ENCODE measurements at regions not wholly inside any gene's neighbourhood (a gene's known extent, or its start where the extent isn't known, plus 50 kb on each side); places are given as distances from the start of the nearest gene placed in this dataset.

- ATAC-seq (replicated peaks; ENCODE audit: extremely low read depth, poor library complexity, severe bottlenecking) (no peak), DNase-seq (ENCODE audit: low spot score in 2 of 2) (no peak)
- Mint-ChIP-seq H3K36me3 (ENCODE audit: insufficient read depth) (no peaks in the 10 kb centered on the region), H3K4me3 (no peak overlapping the region), H3K27ac (ENCODE audit: low read depth) (no peak overlapping the region), H3K27me3 (peaks cover 19% of the 10 kb centered on the region), H3K9me3 (no peaks in the 10 kb centered on the region), H3K4me1 (peaks cover 16% of the 10 kb centered on the region)
These were observed 592.5 kb upstream of the ATP2B1 start for GRCh38 chr12:90301095-90301494.

GRCh38 chr12:90299666-90300065 lies 591.0 kb upstream of the ATP2B1 start:
- H3K36me3 Mint-ChIP-seq (ENCODE audit: insufficient read depth): no peaks in the 10 kb centered on the region
- ATAC-seq (replicated peaks; ENCODE audit: extremely low read depth, poor library complexity, severe bottlenecking) (peak; percentile 19), DNase-seq (ENCODE audit: low spot score in 2 of 2) (no peak)
- peak overlapping the region; percentile 56 for H3K27ac Mint-ChIP-seq (ENCODE audit: low read depth)
- peak overlapping the region; percentile 57 for H3K4me3 Mint-ChIP-seq
- peaks cover 23% of the 10 kb centered on the region for H3K27me3 Mint-ChIP-seq
- H3K9me3 Mint-ChIP-seq: no peaks in the 10 kb centered on the region
- peaks cover 16% of the 10 kb centered on the region for H3K4me1 Mint-ChIP-seq

DNA sequence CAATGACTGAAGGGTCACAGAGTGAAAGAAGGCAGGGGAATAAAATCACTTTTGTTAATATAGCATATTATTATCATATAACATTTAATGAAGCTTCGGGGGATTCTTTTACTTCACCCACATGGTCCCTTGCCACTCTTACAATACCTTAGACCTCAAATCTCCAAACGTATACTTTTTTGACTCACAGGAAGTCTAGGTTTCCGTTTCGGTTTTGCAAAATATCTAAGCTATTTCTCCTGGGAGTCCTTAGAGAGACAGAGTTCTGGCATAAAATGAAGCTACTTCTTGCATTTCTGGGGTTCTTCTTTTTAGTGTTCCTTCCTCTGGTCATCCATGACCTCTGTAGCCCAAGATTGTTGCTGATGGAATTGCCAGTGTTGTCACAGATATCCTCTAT lies 590.5 kb upstream of the ATP2B1 start:
- Mint-ChIP-seq H3K27ac (ENCODE audit: low read depth) (peak overlapping the region; percentile 56), H3K4me3 (peak overlapping the region; percentile 57)

DNA sequence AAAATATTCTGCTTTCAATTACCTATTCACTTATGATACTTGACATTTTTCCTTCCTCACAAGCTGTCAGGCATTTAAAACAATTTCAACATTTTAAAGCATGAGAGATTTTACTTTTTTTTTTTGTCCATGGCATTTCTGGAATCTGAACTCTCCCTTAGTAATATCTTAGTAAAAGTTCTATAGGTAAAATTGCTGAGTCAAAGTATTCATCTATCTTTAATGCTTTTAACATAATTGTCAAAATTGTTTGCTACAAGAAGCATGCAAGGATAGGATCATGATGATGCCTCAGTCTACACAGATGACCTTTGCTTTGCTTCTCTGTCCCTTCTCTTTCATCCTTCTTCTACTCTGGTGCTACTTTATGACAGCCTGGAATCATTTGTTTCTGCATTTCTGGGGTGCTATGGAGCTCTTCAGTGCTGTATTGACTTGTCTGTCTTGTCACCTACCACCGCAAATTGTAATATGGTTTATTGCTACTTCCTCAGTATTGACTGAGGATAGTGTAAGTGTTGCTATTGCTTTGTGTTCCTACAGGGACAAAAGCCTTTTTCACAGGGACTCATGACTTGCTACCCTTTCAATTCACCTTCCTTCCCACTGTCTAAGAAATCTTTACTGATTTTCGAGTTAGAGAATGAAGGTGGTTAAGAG lies 589.8 kb upstream of the ATP2B1 start:
- DNase-seq (ENCODE audit: low spot score in 2 of 2): no peak
- H3K4me1 Mint-ChIP-seq: peaks cover 16% of the 10 kb centered on the region
- H3K27me3 Mint-ChIP-seq: peaks cover 23% of the 10 kb centered on the region
- peak; percentile 19 for ATAC-seq (replicated peaks; ENCODE audit: extremely low read depth, poor library complexity, severe bottlenecking)
- H3K9me3 Mint-ChIP-seq: no peaks in the 10 kb centered on the region
- peak overlapping the region; percentile 56 for H3K27ac Mint-ChIP-seq (ENCODE audit: low read depth)
- no peaks in the 10 kb centered on the region for H3K36me3 Mint-ChIP-seq (ENCODE audit: insufficient read depth)
- H3K4me3 Mint-ChIP-seq: peak overlapping the region; percentile 57

More for the DNA sequence above, 590.5 kb upstream of the ATP2B1 start:
- H3K27me3 Mint-ChIP-seq: peaks cover 23% of the 10 kb centered on the region
- no peak for ATAC-seq (replicated peaks; ENCODE audit: extremely low read depth, poor library complexity, severe bottlenecking)
- DNase-seq (ENCODE audit: low spot score in 2 of 2): no peak
- no peaks in the 10 kb centered on the region for H3K36me3 Mint-ChIP-seq (ENCODE audit: insufficient read depth)
- H3K4me1 Mint-ChIP-seq: peaks cover 16% of the 10 kb centered on the region
- no peaks in the 10 kb centered on the region for H3K9me3 Mint-ChIP-seq

DNA sequence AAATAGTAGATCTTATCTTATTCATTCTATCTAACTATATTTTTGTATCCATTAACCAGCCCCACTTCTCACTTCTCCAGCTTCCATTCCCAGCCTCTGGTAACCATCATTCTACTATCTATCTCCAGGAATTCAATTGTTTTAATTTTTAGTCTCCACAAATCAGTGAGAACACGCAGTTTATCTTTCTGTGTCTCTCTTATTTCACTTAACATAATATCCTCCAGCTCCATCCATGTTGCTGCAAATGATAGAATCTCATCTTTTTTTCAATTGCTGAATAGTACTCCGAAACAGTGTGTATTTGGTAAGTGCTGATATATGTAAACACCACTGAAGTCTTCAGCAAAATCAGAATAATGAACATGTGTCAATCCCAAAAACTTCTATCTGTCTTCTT lies 587.2 kb upstream of the ATP2B1 start:
- ATAC-seq (replicated peaks; ENCODE audit: extremely low read depth, poor library complexity, severe bottlenecking): no peak
- Mint-ChIP-seq H3K9me3 (no peaks in the 10 kb centered on the region), H3K36me3 (ENCODE audit: insufficient read depth) (no peaks in the 10 kb centered on the region), H3K4me1 (peaks cover 16% of the 10 kb centered on the region), H3K27me3 (peaks cover 17% of the 10 kb centered on the region), H3K27ac (ENCODE audit: low read depth) (no peak overlapping the region), H3K4me3 (no peak overlapping the region)
- no peak for DNase-seq (ENCODE audit: low spot score in 2 of 2)

- Mint-ChIP-seq H3K27me3 (peaks cover 10% of the 10 kb centered on the region), H3K4me1 (no peaks in the 10 kb centered on the region), H3K36me3 (ENCODE audit: insufficient read depth) (no peaks in the 10 kb centered on the region), H3K4me3 (no peak overlapping the region), H3K9me3 (peaks cover 12% of the 10 kb centered on the region), H3K27ac (ENCODE audit: low read depth) (no peak overlapping the region)
- DNase-seq (ENCODE audit: low spot score in 2 of 2): no peak
- ATAC-seq (replicated peaks; ENCODE audit: extremely low read depth, poor library complexity, severe bottlenecking): no peak
These were observed 583.5 kb upstream of the ATP2B1 start for GRCh38 chr12:90292183-90292582.

GRCh38 chr12:90290980-90291975 lies 582.6 kb upstream of the ATP2B1 start:
- ATAC-seq (replicated peaks; ENCODE audit: extremely low read depth, poor library complexity, severe bottlenecking): no peak
- H3K4me3 Mint-ChIP-seq: no peak overlapping the region
- no peaks in the 10 kb centered on the region for H3K4me1 Mint-ChIP-seq
- peaks cover 12% of the 10 kb centered on the region for H3K9me3 Mint-ChIP-seq
- H3K27ac Mint-ChIP-seq (ENCODE audit: low read depth): no peak overlapping the region
- H3K36me3 Mint-ChIP-seq (ENCODE audit: insufficient read depth): no peaks in the 10 kb centered on the region
- no peak for DNase-seq (ENCODE audit: low spot score in 2 of 2)
- peaks cover 9% of the 10 kb centered on the region for H3K27me3 Mint-ChIP-seq

- H3K36me3 Mint-ChIP-seq (ENCODE audit: insufficient read depth): no peaks in the 10 kb centered on the region
- H3K27ac Mint-ChIP-seq (ENCODE audit: low read depth): no peak overlapping the region
- H3K4me1 Mint-ChIP-seq: no peaks in the 10 kb centered on the region
- no peak for ATAC-seq (replicated peaks; ENCODE audit: extremely low read depth, poor library complexity, severe bottlenecking)
- peaks cover 12% of the 10 kb centered on the region for H3K9me3 Mint-ChIP-seq
- H3K4me3 Mint-ChIP-seq: no peak overlapping the region
- no peak for DNase-seq (ENCODE audit: low spot score in 2 of 2)
- H3K27me3 Mint-ChIP-seq: no peaks in the 10 kb centered on the region
These were observed 578.9 kb upstream of the ATP2B1 start for GRCh38 chr12:90287585-90287984.

DNA sequence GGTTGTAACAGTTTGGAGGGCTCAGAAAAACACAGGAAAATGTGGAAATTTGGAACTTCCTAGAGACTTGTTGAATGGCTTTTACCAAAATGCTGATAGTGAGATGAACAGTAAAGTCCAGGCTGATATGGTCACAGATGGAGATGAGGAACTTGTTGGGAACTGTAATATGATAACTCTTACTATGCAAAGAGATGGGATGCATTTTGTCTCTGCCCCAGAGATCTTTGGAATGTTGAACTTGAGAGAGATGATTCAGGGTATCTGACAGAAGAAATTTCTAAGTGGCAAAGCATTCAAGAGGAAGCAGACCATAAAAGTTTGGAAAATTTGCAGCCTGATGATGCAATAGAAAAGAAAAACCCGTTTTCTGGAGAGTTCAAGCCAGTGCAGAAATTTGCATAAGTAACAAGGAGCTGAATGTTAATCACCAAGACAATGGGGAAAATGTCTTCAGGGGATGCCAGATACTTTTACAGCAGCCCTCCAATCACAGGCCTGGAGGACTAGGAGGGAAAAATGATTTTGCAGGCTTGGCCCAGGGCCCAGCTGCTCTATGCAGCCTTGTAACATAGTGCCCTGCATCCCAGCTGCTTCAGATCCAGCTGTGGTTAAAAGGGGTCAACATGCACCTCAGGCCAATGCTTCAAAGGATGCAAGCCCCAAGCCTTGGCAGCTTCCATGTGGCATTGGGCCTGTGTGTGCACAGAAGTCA lies 572.7 kb upstream of the ATP2B1 start:
- Mint-ChIP-seq H3K27ac (ENCODE audit: low read depth) (no peak overlapping the region), H3K36me3 (ENCODE audit: insufficient read depth) (no peaks in the 10 kb centered on the region), H3K4me1 (no peaks in the 10 kb centered on the region), H3K4me3 (no peak overlapping the region), H3K9me3 (peaks cover 5% of the 10 kb centered on the region), H3K27me3 (no peaks in the 10 kb centered on the region)
- DNase-seq (ENCODE audit: low spot score in 2 of 2) (no peak), ATAC-seq (replicated peaks; ENCODE audit: extremely low read depth, poor library complexity, severe bottlenecking) (no peak)

GRCh38 chr12:90280564-90281058 lies 572.0 kb upstream of the ATP2B1 start:
- ATAC-seq (replicated peaks; ENCODE audit: extremely low read depth, poor library complexity, severe bottlenecking) (no peak), DNase-seq (ENCODE audit: low spot score in 2 of 2) (no peak)
- no peaks in the 10 kb centered on the region for H3K36me3 Mint-ChIP-seq (ENCODE audit: insufficient read depth)
- H3K27me3 Mint-ChIP-seq: no peaks in the 10 kb centered on the region
- no peak overlapping the region for H3K4me3 Mint-ChIP-seq
- no peaks in the 10 kb centered on the region for H3K4me1 Mint-ChIP-seq
- H3K27ac Mint-ChIP-seq (ENCODE audit: low read depth): no peak overlapping the region
- H3K9me3 Mint-ChIP-seq: peaks cover 5% of the 10 kb centered on the region

DNA sequence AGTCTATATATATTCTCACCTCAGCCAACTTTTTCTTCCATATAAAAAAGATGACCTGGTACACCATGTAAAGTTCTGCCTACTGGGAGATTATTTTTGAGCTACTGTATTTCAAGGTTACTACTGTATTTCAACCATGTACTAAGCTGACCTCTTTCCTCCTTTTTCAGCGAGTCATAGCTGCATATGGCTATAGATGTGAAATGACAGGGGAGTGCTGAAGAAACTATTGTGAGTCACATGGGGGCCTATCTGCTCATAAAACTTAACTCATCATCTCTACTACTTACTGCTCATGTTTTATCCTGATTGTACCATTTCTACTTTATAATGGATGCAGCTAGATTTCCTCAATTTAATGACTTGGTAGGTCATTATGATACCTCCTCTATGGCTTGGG lies 571.4 kb upstream of the ATP2B1 start:
- DNase-seq (ENCODE audit: low spot score in 2 of 2): no peak
- Mint-ChIP-seq H3K36me3 (ENCODE audit: insufficient read depth) (no peaks in the 10 kb centered on the region), H3K4me1 (no peaks in the 10 kb centered on the region), H3K4me3 (no peak overlapping the region), H3K9me3 (peaks cover 5% of the 10 kb centered on the region), H3K27me3 (no peaks in the 10 kb centered on the region), H3K27ac (ENCODE audit: low read depth) (no peak overlapping the region)
- ATAC-seq (replicated peaks; ENCODE audit: extremely low read depth, poor library complexity, severe bottlenecking): no peak

DNA sequence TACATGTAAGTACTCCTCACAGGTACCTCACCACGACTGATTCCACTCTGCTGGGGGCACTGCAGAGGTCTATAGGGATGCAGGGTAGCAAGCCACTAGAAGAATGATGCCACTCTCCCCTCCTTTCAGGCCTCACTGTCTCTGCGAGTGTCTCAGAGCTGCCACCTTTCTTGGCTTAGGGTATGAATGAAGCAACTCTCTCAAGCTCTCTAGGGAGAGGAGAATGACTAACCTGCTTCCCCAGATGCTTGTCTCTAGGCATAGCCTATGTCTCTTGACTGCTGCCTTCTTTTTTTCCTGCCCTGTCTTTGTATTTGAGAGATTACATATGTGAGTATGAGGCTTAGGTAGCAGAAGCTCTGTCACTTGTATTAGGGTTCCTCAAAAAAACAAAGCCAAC lies 566.5 kb upstream of the ATP2B1 start:
- no peaks in the 10 kb centered on the region for H3K27me3 Mint-ChIP-seq
- no peak for ATAC-seq (replicated peaks; ENCODE audit: extremely low read depth, poor library complexity, severe bottlenecking)
- DNase-seq (ENCODE audit: low spot score in 2 of 2): no peak
- no peaks in the 10 kb centered on the region for H3K9me3 Mint-ChIP-seq
- no peak overlapping the region for H3K27ac Mint-ChIP-seq (ENCODE audit: low read depth)
- no peak overlapping the region for H3K4me3 Mint-ChIP-seq
- H3K36me3 Mint-ChIP-seq (ENCODE audit: insufficient read depth): no peaks in the 10 kb centered on the region
- no peaks in the 10 kb centered on the region for H3K4me1 Mint-ChIP-seq

Data from central memory CD8-positive, alpha-beta T cell (primary cell).